CD14-positive monocyte (primary cell): ENCODE measurements at regions not wholly inside any gene's neighbourhood (a gene's known extent, or its start where the extent isn't known, plus 50 kb on each side); places are given as distances from the start of the nearest gene placed in this dataset.

Experiments
- DNase-seq, 3 donors: peaks; one replicate each; pipeline ENCODE4 v3.0.0-alpha.2; 2011 to 2022
- H2AFZ ChIP-seq: 2 replicates; pipeline ENCODE4 v1.6.0; 2012; ENCODE audit warnings: mild to moderate bottlenecking, low read depth, low read length, inconsistent platforms; ENCODE audit not compliant: insufficient read depth, poor library complexity, severe bottlenecking
- H3K27ac ChIP-seq, 2 donors: 1 replicate in 1 of 2; 2 replicates in 1 of 2; pipeline ENCODE4 v1.5.1; 2012 to 2013; ENCODE audit warnings: low read length in 2 of 2, control low read depth in 1 of 2, inconsistent platforms in 1 of 2, low read depth in 1 of 2, mild to moderate bottlenecking in 1 of 2
- H3K27me3 ChIP-seq, 2 donors: one replicate each; pipeline versions ENCODE4 v1.6.0 to v1.6.1; 2011 to 2013; ENCODE audit warnings: low read length in 2 of 2; ENCODE audit not compliant: control insufficient read depth in 2 of 2, insufficient read depth in 2 of 2
- H3K36me3 ChIP-seq, 2 donors: replicated peaks in 1 of 2; 1 replicate in 1 of 2; 2 replicates in 1 of 2; pipeline versions ENCODE4 v1.5.1 to v1.6.1; 2012 to 2013; ENCODE audit warnings: low read length in 2 of 2, control low read depth in 1 of 2, inconsistent platforms in 1 of 2, mild to moderate bottlenecking in 1 of 2; ENCODE audit not compliant: insufficient read depth in 2 of 2, control insufficient read depth in 1 of 2
- H3K4me1 ChIP-seq, 2 donors: 1 replicate in 1 of 2; 2 replicates in 1 of 2; pipeline versions ENCODE4 v1.5.1 to v1.6.1; 2012 to 2013; ENCODE audit warnings: low read length in 2 of 2, control low read depth in 1 of 2, inconsistent platforms in 1 of 2, mild to moderate bottlenecking in 1 of 2, moderate library complexity in 1 of 2; ENCODE audit not compliant: insufficient read depth in 2 of 2, control insufficient read depth in 1 of 2
- H3K4me2 ChIP-seq: replicated peaks from 2 replicates; pipeline ENCODE3; 2012; ENCODE audit warnings: low read length, moderate library complexity, mild to moderate bottlenecking; ENCODE audit not compliant: poor library complexity, severe bottlenecking; ENCODE audit errors: extremely low read depth
- H3K4me3 ChIP-seq, 3 experiments: fragments of 200-600 bp in 1 of 3; sonication (generic) in 1 of 3; replicated peaks in 1 of 3; 1 replicate in 2 of 3; 2 replicates in 1 of 3; pipeline ENCODE4 v1.5.1; 2011 to 2013; ENCODE audit warnings: low read length in 3 of 3, mild to moderate bottlenecking in 3 of 3, control low read depth in 2 of 3, low read depth in 2 of 3, inconsistent platforms in 1 of 3, moderate library complexity in 1 of 3
- H3K79me2 ChIP-seq: 2 replicates; pipeline ENCODE4 v1.6.0; 2012; ENCODE audit warnings: mild to moderate bottlenecking, control low read depth, inconsistent platforms, low read length, moderate library complexity; ENCODE audit not compliant: insufficient read depth
- H3K9ac ChIP-seq: 2 replicates; pipeline ENCODE4 v1.6.0; 2017; ENCODE audit warnings: low read length, mild to moderate bottlenecking; ENCODE audit not compliant: insufficient read depth, poor library complexity, severe bottlenecking
- H3K9me3 ChIP-seq, 2 donors: replicated peaks in 1 of 2; 1 replicate in 1 of 2; 2 replicates in 1 of 2; pipeline versions ENCODE4 v1.5.1 to v1.6.1; 2012 to 2013; ENCODE audit warnings: low read length in 2 of 2, control low read depth in 1 of 2; ENCODE audit not compliant: control insufficient read depth in 1 of 2, insufficient read depth in 1 of 2
- H4K20me1 ChIP-seq: 2 replicates; pipeline ENCODE4 v1.6.0; 2012; ENCODE audit warnings: mild to moderate bottlenecking, low read length, control low read depth, moderate library complexity; ENCODE audit not compliant: insufficient read depth
- H3K27ac Mint-ChIP-seq, 7 donors: one replicate each; pipeline ENCODE4 v1.8.0; 2020; ENCODE audit warnings: mild to moderate bottlenecking in 7 of 7, mixed read lengths in 7 of 7, moderate library complexity in 6 of 7, inconsistent platforms in 2 of 7
- H3K27me3 Mint-ChIP-seq, 3 donors: one replicate each; pipeline ENCODE4 v1.8.0; 2021 to 2022; ENCODE audit warnings: low read depth in 3 of 3, mild to moderate bottlenecking in 3 of 3, mixed read lengths in 3 of 3, moderate library complexity in 3 of 3, inconsistent platforms in 1 of 3
- H3K36me3 Mint-ChIP-seq, 2 donors: one replicate each; pipeline ENCODE4 v1.8.0; 2020; ENCODE audit warnings: mixed read lengths in 2 of 2, inconsistent platforms in 1 of 2, mild to moderate bottlenecking in 1 of 2
- H3K4me1 Mint-ChIP-seq: one replicate; pipeline ENCODE4 v1.8.0; 2020; ENCODE audit warnings: mild to moderate bottlenecking, mixed read lengths
- H3K4me3 Mint-ChIP-seq, 2 donors: one replicate each; pipeline ENCODE4 v1.8.0; 2020; ENCODE audit warnings: mild to moderate bottlenecking in 2 of 2, mixed read lengths in 2 of 2, moderate library complexity in 1 of 2
- H3K9me3 Mint-ChIP-seq, 7 donors: one replicate each; pipeline ENCODE4 v1.8.0; 2020 to 2022; ENCODE audit warnings: mixed read lengths in 7 of 7, mild to moderate bottlenecking in 6 of 7, moderate library complexity in 6 of 7, inconsistent platforms in 2 of 7
- WGBS: methylation state at CpG from one replicate; pipeline ENCODE4 v1.1.5; 2013; ENCODE audit warnings: missing lambda C conversion rate; ENCODE audit not compliant: insufficient coverage; 5-methylcytosine and 5-hydroxymethylcytosine counted together
- intact Hi-C, 2 donors: fragments of 100-400 bp; cut with micrococcal nuclease; formaldehyde crosslinking; loops; one replicate each; pipeline versions ENCODE4 v1.15.0 to v1.15.1; 2023
- TF ChIP-seq, protein P1 (sequence below): fragments of 200-600 bp; IDR thresholded peaks from one replicate; pipeline ENCODE4 v1.8.0; 2022; ENCODE audit warnings: antibody characterized with exemption, mild to moderate bottlenecking

DNA sequence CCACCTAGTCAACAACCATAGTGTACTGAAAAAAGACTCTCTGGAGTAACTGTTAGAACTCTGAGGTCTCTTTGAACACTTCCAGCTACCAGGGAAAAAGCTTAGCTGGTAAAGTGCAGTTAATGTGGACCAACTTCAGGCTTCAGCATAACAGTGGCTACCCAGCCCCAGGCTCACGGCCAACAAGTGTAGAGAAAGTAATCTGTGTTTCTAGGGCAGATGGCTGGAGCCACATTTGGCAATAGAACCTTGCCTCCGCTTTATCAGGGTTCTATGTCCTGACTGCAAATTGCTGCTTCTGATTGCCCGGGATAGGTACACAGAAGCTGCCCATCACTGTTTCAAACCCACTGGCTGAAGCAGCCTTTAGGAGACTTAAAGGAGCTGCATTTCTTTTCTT is 76.0 kb upstream of the SIMC1 start:
- peaks cover 0 to 4% (median 3%) of the 10 kb centered on the region in 7 donors for H3K9me3 Mint-ChIP-seq
- H3K36me3 ChIP-seq, result no peaks in the 10 kb centered on the region
- no peak overlapping the region for H3K27ac Mint-ChIP-seq
- H3K9ac ChIP-seq, result no peak overlapping the region
- TF ChIP-seq, protein P1, sequence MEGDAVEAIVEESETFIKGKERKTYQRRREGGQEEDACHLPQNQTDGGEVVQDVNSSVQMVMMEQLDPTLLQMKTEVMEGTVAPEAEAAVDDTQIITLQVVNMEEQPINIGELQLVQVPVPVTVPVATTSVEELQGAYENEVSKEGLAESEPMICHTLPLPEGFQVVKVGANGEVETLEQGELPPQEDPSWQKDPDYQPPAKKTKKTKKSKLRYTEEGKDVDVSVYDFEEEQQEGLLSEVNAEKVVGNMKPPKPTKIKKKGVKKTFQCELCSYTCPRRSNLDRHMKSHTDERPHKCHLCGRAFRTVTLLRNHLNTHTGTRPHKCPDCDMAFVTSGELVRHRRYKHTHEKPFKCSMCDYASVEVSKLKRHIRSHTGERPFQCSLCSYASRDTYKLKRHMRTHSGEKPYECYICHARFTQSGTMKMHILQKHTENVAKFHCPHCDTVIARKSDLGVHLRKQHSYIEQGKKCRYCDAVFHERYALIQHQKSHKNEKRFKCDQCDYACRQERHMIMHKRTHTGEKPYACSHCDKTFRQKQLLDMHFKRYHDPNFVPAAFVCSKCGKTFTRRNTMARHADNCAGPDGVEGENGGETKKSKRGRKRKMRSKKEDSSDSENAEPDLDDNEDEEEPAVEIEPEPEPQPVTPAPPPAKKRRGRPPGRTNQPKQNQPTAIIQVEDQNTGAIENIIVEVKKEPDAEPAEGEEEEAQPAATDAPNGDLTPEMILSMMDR, result no peak
- no peak overlapping the region for H3K4me3 ChIP-seq
- H4K20me1 ChIP-seq, result no peaks in the 10 kb centered on the region
- no peaks in the 10 kb centered on the region for H3K36me3 Mint-ChIP-seq
- peaks cover 6 to 13% of the 10 kb centered on the region in 2 donors for H3K27me3 ChIP-seq
- H3K27ac ChIP-seq, result no peak overlapping the region
- no peak for DNase-seq
- H3K4me1 Mint-ChIP-seq, result no peaks in the 10 kb centered on the region
- H3K27me3 Mint-ChIP-seq, result peaks cover 6 to 22% (median 16%) of the 10 kb centered on the region in 3 donors
- no peaks in the 10 kb centered on the region for H3K4me1 ChIP-seq
- no peaks in the 10 kb centered on the region for H3K79me2 ChIP-seq
- intact Hi-C loops, result no loop called here
- no peaks in the 10 kb centered on the region for H3K9me3 ChIP-seq
- no peak overlapping the region for H3K4me3 Mint-ChIP-seq
- no peak overlapping the region for H3K4me2 ChIP-seq
- 84% methylated on average over 3 of the region's 3 CpGs for WGBS
- no peak overlapping the region for H2AFZ ChIP-seq

GRCh38 chr5:176162888-176163287 is 75.3 kb upstream of the SIMC1 start:
- TF ChIP-seq, protein P1, result no peak
- no peak overlapping the region for H3K27ac ChIP-seq
- no peak overlapping the region for H3K4me3 ChIP-seq
- H2AFZ ChIP-seq, result no peak overlapping the region
- H3K9ac ChIP-seq, result no peak overlapping the region
- DNase-seq, result no peak
- no peaks in the 10 kb centered on the region for H3K4me1 Mint-ChIP-seq
- H3K27ac Mint-ChIP-seq, result no peak overlapping the region
- H3K79me2 ChIP-seq, result no peaks in the 10 kb centered on the region
- H3K9me3 ChIP-seq, result no peaks in the 10 kb centered on the region
- H3K36me3 Mint-ChIP-seq, result no peaks in the 10 kb centered on the region
- H3K36me3 ChIP-seq, result no peaks in the 10 kb centered on the region
- no peak overlapping the region for H3K4me3 Mint-ChIP-seq
- no peak overlapping the region for H3K4me2 ChIP-seq
- H3K27me3 Mint-ChIP-seq, result peaks cover 3 to 19% (median 16%) of the 10 kb centered on the region in 3 donors
- H4K20me1 ChIP-seq, result no peaks in the 10 kb centered on the region
- H3K27me3 ChIP-seq, result peaks cover 8 to 19% of the 10 kb centered on the region in 2 donors
- intact Hi-C loops, result no loop called here
- H3K4me1 ChIP-seq, result no peaks in the 10 kb centered on the region
- peaks cover 0 to 4% (median 3%) of the 10 kb centered on the region in 7 donors for H3K9me3 Mint-ChIP-seq
- WGBS, result no CpG with 5 or more reads among the region's 4 CpGs
